ENCODE measurements at regions not wholly inside any gene's neighbourhood (a gene's known extent, or its start where the extent isn't known, plus 50 kb on each side); places are given as distances from the start of the nearest gene placed in this dataset.

DNA sequence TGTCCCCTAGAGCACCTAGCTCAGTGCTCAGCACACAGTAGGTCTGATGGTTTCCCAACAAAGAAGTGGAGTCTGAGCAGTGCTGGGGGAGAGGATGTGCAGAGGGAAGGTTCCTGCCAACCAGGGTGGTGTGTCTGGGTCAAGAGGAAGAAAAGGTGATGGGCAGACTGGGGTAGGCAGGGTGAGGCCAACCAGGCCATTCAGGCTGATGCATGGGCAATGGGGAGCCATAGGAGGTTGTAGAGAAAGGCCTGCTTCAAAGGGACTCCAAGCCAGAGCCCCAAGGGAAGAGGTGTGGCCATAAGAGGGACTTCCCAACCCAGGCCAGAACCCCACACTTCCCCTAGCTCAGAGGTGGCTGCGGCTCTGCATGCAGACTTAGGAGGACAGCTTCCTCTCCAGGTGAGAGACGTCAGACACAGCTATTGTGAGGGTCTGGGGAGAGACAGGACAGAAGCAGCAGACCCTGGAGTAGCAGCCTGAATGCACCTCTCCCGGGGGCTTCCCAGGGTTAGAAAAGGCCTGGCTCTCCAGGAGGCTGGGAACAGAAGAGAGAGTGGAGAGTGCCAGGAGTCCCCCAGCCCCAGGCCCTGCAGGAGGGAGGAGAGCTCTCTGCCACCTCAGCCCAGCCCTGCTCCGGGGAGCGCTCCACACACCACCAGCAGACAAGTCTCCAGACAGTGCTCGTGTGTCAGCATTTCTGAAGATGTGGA lies 87.4 kb upstream of the ZMIZ1 start:
- Histone ChIP-seq H3K36me3 (ENCODE audit: low read depth, missing control alignments) (no peaks in the 10 kb centered on the region), H3K9me3 (no peaks in the 10 kb centered on the region), H3K27me3 (no peaks in the 10 kb centered on the region), H3K4me3 (no peak overlapping the region), H3K4me1 (peaks cover 7% of the 10 kb centered on the region), H3K27ac (no peak overlapping the region)
- DNase-seq: no peak
- intact Hi-C loops (cut with DNase I; ENCODE audit: low total_unique reads): no loop called here
- 78 to 86% methylated on average over 6 of the region's 6 CpGs for WGBS, 2 donors
- TF ChIP-seq POLR2A (IDR thresholded peaks at IDR 0.05): no peak
- TF ChIP-seq, protein P1, sequence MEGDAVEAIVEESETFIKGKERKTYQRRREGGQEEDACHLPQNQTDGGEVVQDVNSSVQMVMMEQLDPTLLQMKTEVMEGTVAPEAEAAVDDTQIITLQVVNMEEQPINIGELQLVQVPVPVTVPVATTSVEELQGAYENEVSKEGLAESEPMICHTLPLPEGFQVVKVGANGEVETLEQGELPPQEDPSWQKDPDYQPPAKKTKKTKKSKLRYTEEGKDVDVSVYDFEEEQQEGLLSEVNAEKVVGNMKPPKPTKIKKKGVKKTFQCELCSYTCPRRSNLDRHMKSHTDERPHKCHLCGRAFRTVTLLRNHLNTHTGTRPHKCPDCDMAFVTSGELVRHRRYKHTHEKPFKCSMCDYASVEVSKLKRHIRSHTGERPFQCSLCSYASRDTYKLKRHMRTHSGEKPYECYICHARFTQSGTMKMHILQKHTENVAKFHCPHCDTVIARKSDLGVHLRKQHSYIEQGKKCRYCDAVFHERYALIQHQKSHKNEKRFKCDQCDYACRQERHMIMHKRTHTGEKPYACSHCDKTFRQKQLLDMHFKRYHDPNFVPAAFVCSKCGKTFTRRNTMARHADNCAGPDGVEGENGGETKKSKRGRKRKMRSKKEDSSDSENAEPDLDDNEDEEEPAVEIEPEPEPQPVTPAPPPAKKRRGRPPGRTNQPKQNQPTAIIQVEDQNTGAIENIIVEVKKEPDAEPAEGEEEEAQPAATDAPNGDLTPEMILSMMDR (IDR thresholded peaks at IDR 0.05): no peak

DNA sequence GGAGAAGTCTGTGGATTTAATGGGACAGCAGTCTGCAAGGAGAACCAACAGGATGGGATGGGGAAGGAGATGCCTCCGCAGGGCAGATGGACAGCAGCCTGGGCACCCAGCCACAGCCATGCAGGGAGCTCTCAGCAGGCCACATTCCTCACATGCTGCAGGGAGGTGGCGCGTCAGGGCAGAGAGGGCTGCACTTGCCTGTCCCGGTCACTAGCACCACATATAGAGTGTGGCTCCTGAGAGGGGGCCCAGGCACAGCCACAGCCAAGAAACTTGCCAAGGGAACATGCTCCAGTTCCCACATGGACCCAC lies 86.8 kb upstream of the ZMIZ1 start:
- Histone ChIP-seq H3K9me3 (no peaks in the 10 kb centered on the region), H3K4me1 (peaks cover 7% of the 10 kb centered on the region), H3K4me3 (no peak overlapping the region), H3K36me3 (ENCODE audit: low read depth, missing control alignments) (no peaks in the 10 kb centered on the region), H3K27ac (no peak overlapping the region), H3K27me3 (no peaks in the 10 kb centered on the region)
- DNase-seq: no peak
- intact Hi-C loops (cut with DNase I; ENCODE audit: low total_unique reads): no loop called here
- WGBS, 2 donors: 90 to 92% methylated on average over 4 of the region's 4 CpGs
- TF ChIP-seq, protein P1 (IDR thresholded peaks at IDR 0.05): no peak
- no peak for TF ChIP-seq POLR2A (IDR thresholded peaks at IDR 0.05)

DNA sequence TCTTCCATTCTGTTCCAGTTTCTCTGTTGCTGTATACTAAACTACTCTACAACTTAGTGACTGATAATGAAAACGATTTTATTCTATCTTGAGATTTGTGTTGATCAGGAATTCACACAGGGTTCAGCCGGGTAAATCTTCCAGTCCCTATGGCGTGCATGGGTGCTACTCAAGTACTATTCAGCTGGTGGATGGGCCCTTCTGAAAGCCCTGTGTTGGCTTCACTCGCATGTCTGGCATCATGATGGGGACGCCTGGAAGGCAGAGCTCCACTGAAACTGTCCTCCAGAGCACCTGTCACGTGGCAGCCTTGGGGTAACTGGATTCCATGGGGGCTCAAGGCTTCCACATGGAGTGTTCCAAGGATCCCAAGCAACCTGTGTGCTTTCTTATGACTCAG lies 86.0 kb upstream of the ZMIZ1 start:
- H3K27me3 ChIP-seq: no peaks in the 10 kb centered on the region
- no peak overlapping the region for H3K4me3 ChIP-seq
- H3K9me3 ChIP-seq: no peaks in the 10 kb centered on the region
- no peak for DNase-seq
- peaks cover 6% of the 10 kb centered on the region for H3K4me1 ChIP-seq
- TF ChIP-seq, protein P1 (IDR thresholded peaks at IDR 0.05): no peak
- no peak for TF ChIP-seq POLR2A (IDR thresholded peaks at IDR 0.05)
- no peak overlapping the region for H3K27ac ChIP-seq
- intact Hi-C loops (cut with DNase I; ENCODE audit: low total_unique reads): no loop called here
- 86 to 93% methylated on average over 5 to 6 of the region's 6 CpGs for WGBS, 2 donors
- H3K36me3 ChIP-seq (ENCODE audit: low read depth, missing control alignments): no peaks in the 10 kb centered on the region

DNA sequence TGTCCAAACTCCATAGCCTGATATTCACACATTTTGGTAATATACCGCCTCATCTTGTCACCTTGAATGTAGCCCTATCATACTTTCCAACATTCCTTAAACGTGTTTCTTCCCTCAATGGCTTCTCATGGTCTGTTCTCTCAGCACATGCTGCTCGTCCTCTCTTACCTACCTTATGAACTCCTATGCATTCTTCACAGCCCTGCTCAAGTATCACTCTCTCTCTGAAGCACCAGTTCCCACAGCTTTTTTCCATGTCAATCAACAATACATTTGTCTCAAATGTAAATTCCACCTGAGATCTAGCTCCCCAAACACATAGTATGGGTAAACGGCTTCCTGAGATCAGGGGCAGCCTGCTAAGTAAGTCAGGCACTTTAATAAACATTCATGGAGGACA lies 85.2 kb upstream of the ZMIZ1 start:
- DNase-seq: no peak
- TF ChIP-seq, protein P1 (IDR thresholded peaks at IDR 0.05): no peak
- TF ChIP-seq POLR2A (IDR thresholded peaks at IDR 0.05): no peak
- no peaks in the 10 kb centered on the region for H3K27me3 ChIP-seq
- intact Hi-C loops (cut with DNase I; ENCODE audit: low total_unique reads): no loop called here
- H3K4me3 ChIP-seq: no peak overlapping the region
- H3K9me3 ChIP-seq: no peaks in the 10 kb centered on the region
- no peaks in the 10 kb centered on the region for H3K36me3 ChIP-seq (ENCODE audit: low read depth, missing control alignments)
- no peaks in the 10 kb centered on the region for H3K4me1 ChIP-seq
- no peak overlapping the region for H3K27ac ChIP-seq
- 83 to 89% methylated on average over 4 of the region's 4 CpGs for WGBS, 2 donors

Data from testis (tissue), 2 donors.